Panc1 (cell line): ENCODE measurements at regions not wholly inside any gene's neighbourhood (a gene's known extent, or its start where the extent isn't known, plus 50 kb on each side); places are given as distances from the start of the nearest gene placed in this dataset.

Experiments used
- TF ChIP-seq, protein P1 (sequence below): fragments of 450-650 bp; IDR thresholded peaks from 2 replicates; pipeline ENCODE4 v1.5.1; 2017; ENCODE audit warnings: mild to moderate bottlenecking
- TF ChIP-seq, protein P2 (sequence below), 2 experiments: IDR thresholded peaks; 2 replicates each; pipeline ENCODE4 v1.6.1; 2011 to 2012; ENCODE audit warnings: low read depth in 2 of 2, control low read depth in 1 of 2, low read length in 1 of 2, mild to moderate bottlenecking in 1 of 2, moderate library complexity in 1 of 2; ENCODE audit not compliant: insufficient read depth in 1 of 2

DNA sequence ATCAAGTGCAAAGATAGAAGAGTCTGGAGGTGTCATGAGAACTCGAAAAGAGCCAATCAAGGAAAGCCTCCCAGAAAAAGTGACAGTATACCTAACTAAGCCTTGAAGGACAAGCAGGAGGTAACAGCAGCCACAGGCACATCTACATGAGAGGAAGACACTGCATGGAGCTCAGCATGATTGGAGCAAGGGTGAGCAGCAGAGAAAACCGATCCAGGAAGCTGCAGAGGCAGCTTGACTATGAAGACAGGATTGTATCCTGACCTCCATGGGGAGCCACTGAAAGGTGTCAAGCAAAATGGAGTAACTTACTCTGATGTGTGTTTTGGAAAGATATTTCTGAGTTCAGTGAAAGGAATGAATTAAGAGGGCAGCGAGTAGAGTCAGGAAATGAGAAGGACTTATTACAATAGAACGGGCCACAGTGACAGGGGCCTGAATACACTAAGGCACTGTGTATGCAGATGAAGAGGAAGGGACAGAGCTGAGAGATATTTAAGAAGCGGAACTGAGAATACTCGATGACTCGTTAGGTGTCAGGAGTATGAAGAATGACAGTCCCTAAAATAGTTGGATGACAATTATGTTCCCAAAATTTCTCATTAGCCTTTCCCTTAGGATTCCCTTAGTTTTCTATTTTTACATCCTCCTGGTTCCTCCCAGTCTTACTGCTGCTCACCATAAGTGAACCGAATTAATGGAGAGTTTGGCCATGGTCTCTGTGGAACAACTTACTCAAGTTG is 139.3 kb upstream of the NFIA start:
- TF ChIP-seq, protein P1, sequence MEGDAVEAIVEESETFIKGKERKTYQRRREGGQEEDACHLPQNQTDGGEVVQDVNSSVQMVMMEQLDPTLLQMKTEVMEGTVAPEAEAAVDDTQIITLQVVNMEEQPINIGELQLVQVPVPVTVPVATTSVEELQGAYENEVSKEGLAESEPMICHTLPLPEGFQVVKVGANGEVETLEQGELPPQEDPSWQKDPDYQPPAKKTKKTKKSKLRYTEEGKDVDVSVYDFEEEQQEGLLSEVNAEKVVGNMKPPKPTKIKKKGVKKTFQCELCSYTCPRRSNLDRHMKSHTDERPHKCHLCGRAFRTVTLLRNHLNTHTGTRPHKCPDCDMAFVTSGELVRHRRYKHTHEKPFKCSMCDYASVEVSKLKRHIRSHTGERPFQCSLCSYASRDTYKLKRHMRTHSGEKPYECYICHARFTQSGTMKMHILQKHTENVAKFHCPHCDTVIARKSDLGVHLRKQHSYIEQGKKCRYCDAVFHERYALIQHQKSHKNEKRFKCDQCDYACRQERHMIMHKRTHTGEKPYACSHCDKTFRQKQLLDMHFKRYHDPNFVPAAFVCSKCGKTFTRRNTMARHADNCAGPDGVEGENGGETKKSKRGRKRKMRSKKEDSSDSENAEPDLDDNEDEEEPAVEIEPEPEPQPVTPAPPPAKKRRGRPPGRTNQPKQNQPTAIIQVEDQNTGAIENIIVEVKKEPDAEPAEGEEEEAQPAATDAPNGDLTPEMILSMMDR, result no peak
- TF ChIP-seq, protein P2, sequence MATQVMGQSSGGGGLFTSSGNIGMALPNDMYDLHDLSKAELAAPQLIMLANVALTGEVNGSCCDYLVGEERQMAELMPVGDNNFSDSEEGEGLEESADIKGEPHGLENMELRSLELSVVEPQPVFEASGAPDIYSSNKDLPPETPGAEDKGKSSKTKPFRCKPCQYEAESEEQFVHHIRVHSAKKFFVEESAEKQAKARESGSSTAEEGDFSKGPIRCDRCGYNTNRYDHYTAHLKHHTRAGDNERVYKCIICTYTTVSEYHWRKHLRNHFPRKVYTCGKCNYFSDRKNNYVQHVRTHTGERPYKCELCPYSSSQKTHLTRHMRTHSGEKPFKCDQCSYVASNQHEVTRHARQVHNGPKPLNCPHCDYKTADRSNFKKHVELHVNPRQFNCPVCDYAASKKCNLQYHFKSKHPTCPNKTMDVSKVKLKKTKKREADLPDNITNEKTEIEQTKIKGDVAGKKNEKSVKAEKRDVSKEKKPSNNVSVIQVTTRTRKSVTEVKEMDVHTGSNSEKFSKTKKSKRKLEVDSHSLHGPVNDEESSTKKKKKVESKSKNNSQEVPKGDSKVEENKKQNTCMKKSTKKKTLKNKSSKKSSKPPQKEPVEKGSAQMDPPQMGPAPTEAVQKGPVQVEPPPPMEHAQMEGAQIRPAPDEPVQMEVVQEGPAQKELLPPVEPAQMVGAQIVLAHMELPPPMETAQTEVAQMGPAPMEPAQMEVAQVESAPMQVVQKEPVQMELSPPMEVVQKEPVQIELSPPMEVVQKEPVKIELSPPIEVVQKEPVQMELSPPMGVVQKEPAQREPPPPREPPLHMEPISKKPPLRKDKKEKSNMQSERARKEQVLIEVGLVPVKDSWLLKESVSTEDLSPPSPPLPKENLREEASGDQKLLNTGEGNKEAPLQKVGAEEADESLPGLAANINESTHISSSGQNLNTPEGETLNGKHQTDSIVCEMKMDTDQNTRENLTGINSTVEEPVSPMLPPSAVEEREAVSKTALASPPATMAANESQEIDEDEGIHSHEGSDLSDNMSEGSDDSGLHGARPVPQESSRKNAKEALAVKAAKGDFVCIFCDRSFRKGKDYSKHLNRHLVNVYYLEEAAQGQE (IDR thresholded peaks at IDR 0.05; ENCODE audit: insufficient read depth in 1 of 2, low read depth in 2 of 2, low read length in 1 of 2), result no peak
